ENCODE measurements at regions not wholly inside any gene's neighbourhood (a gene's known extent, or its start where the extent isn't known, plus 50 kb on each side); places are given as distances from the start of the nearest gene placed in this dataset.
"Not testable (repeated sequence)": the region's sequence is repeated elsewhere in the genome, so short reads cannot be mapped to it uniquely, and the experiment has no call there.

DNA sequence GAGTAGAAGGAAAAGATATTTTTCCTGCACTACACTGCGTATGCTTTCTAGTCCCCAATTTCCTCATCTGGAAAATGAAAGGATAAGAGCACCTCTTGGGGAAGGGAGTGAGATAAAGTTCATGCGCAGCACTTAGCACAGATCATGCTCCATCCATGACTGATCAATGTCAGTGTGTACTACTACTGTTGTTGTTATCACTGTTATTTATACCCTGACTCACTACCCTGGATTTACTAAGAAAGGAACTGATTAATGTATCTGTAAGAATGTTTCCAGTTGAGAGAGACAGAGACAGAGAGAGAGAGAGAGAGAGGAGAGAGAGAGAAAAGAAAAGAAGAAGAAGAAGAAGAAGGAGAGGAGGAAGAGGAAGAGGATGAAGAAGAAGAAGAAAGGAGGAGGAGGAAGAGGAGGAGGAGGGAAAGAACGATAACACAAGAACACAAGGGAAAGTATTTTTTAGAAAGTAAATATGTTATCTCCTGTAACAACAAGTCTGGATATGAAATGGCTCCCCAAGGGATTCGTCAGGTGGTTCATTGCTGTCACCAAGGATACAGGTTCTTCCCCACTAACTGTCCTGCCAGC is 212.2 kb upstream of the PROK2 start:
- DNase-seq: no peak

DNA sequence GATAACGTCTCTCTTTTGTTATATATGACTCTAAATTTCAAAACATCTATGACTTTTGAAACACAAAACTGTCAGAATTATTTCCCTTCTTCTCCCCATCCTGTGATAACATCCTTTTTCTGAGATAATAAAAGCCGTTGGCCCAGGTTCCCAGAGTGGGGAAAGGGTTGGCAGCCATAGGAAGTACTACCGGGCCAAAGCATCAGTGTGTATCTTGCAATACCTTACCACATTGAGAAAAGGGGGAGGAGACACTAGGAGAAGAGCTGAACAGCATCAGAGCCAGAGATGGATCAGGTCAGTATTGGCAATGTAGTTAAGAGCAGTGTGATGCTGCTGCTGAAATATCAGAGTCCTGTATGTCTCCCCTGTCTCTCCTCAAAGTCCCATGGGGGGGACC is 210.0 kb upstream of the PROK2 start:
- DNase-seq: no peak

DNA sequence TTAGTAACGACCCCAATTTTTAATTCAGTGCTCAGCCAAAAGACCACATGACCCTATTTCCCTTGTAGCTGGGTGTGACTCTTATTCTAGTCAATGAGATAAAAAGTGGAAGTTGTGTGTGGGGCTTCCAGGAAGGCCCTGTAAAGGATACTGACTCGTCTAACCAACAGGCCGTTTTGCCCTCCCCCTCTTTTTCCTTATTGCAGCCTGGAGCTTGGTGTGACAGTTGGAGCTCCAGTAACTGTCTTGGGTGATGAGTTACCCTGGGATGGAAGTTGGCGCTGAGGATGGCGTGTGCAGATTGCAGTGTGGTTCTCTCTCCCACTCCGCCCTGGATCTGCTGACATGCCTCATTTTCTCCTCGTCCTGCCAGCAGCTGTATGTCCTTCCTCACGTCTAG is 209.3 kb upstream of the PROK2 start:
- no peak for DNase-seq

DNA sequence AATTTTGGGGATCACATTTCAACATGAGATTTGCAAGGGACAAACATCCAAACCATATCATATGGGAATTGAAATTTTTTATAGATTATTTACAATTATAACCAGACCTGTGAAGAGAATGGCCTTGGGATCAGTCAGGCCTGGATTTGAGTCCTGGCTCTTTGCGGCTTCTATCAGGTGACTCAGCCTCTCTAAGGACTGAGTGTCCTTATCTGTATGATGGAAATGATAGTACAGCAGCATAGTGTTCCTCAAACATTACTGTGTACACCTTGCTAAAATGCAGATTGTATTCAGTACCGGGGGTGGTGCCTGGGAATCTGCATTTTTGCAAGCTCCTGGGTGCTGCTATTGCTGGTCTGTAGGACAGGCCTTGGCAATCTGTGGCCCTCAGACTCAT is 206.7 kb upstream of the PROK2 start:
- no peak for DNase-seq

DNA sequence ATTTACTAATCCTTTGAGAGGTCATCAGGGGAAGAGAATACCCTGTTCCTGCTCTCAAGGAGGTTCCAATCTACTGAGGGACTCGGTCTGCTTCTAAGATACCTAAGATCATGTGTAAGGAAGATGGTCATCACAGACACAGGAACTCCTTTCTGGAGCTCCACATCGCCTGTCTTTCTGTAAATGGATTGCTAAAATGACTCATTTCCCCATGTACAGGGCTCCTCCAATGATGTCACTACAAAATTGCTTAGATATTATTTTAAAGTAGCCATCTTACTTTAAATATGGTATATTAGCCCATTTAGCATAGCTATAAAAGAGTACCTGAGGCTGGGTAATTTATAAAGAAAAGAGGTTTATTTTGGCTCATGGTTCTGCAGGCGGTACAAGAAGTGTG is 206.1 kb upstream of the PROK2 start:
- DNase-seq: no peak

DNA sequence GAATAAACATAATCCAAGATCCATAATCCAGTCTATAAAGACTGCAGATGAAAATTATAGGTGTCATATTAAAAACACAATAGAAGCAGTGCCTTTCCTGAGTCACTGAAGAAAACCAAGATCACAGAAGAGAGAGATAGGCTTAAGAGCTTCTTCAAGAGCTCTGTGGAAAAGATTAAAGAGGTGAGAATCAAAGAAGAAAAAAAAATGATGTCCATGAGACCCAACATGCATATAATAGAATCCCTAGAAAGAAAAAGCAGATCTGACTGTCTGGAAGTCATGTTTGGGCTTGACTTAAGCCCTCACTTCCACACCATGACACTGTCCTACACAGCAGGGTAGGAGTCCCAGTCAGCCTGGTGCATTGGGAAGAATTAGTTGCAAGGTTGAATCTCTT is 205.6 kb upstream of the PROK2 start:
- DNase-seq: no peak

DNA sequence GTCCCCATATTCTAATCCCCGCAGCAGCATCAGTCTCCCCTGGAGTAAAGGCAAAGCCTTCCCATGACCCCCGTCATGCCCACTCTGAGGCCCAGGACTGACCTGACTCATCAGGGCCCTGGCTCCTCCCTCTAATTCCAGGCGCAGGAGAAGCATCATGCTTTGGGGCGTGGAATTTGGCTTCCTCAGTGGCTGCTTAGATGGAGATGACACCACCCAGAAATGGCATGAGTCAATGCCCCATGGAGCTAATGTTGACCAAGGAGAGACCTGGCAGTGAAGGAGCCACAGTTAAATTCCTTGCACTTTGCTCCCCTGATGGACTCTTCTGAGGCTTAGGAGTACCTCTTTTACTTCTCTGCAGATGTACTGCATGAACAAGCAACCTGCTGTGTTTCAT is 204.2 kb upstream of the PROK2 start:
- no peak for DNase-seq

DNA sequence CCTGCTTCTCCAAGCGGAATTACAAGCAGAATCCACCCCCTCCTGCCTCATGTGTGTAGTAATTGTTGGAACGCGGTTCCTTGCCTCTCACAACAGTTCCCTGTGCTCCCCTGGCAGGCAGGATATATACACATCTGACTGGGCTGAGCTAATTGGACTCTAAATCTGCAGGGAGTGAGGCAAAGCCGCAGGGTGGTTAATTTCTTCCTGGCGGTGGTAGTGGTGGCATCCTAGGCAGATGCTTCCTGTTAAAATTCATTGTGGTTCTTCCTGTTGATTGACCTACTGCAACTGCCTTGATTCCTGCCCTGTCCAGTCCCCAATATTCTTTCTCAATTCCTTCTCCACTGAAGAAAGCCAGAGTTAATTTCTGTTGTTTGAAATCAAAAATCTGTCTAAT is 202.9 kb upstream of the PROK2 start:
- DNase-seq: no peak

DNA sequence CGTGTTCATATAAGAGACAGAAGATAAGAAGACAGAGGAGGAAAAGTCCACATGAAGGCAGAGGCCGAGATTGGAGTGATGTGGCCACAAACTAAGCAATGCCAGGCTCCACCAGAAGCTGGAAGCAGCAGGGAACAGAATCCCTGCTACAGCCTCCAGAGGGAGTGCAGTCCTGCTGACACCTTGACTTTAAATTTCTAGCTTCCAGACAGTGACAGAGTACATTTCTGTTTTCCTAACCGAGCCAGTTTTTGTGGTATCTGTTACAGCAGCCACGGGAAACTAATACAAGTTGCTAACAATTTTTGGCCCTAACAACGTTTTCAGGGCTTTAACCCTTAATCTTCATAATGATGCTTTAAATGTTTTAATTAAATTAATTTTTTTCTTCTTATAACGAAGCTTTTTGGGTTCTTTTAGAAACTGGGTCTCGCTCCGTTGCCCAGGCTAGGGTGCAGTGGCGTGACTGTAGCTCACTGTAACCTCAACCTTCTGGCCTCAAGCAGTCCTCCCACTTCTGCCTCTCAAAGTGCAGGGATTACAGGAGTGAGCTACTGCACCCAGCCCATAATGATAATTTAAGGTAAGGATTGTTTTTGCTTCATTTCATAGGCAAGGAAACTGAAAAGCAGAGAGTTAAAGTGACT is 202.3 kb upstream of the PROK2 start:
- no peak for DNase-seq

DNA sequence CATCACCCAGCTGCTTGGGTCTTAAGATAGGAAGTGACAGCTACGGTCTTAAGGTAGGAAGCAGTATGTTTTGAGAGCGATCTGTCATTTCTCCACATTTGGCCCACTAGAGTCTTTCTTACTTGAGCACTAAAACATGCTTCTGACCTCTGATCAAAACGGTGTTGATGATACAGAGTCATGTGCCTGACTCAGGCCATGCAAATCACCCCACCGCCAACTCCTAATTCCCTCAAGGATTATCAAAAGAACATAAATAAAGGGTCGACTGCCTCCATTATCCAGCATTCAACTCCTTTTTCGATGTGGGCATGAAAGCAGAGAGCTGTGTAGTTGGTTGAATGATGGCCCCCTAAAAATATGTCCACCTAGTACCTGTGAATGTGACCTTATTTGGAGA is 201.7 kb upstream of the PROK2 start:
- no peak for DNase-seq

DNA sequence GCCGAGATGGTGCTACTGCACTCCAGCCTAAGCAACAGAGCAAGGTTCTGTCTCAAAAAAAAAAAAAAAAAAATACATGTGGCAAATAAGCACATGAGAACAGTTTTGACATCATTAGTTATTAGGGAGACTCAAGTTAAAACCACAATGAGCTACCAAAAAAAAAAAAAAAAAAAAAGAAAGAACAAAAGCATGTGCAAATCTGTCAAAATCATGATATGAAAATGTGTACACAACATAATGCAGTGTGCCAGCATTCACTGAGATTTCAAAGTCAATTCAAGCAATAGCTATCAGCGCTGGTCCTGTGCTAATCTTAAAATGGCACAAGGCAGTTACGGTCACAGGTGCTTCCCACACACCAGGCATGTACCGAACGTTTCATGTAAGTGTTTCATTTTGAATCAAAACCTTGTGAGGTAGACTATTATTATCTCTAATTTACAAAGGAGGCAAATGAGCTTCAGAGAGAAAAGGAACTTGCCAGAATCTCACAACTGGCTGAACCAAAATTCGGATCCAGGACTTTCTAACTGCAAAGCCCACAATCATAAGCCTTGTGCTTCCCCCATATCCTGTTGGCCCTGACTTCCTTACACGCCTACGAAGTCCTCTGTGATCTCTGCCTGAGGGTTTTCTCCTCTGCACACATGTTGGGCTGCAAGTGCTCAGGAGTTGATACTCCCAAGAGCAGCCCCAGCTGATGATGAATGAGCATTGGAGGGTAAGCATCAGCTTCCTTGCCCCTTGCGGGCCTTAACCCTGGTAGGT is 200.1 kb upstream of the PROK2 start:
- DNase-seq: no peak

DNA sequence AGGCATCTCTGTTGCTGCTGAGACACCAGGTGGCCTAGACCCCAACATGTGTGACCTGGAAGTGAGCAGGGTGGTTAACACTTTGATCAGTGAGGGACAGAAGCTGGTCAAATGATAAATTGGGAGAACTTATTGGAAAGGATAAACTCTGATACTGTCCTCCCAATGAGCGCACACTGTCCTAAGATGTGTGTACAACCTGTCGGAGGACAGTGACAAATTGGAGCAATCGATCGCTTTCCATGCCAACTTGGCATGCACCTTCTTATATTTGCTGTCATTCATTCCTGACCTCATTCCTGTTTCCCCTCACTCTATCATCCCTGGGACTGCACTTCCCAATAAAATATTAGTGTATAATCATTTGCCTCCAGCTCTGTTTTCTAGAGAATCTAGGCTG is 198.7 kb upstream of the PROK2 start:
- DNase-seq: no peak

DNA sequence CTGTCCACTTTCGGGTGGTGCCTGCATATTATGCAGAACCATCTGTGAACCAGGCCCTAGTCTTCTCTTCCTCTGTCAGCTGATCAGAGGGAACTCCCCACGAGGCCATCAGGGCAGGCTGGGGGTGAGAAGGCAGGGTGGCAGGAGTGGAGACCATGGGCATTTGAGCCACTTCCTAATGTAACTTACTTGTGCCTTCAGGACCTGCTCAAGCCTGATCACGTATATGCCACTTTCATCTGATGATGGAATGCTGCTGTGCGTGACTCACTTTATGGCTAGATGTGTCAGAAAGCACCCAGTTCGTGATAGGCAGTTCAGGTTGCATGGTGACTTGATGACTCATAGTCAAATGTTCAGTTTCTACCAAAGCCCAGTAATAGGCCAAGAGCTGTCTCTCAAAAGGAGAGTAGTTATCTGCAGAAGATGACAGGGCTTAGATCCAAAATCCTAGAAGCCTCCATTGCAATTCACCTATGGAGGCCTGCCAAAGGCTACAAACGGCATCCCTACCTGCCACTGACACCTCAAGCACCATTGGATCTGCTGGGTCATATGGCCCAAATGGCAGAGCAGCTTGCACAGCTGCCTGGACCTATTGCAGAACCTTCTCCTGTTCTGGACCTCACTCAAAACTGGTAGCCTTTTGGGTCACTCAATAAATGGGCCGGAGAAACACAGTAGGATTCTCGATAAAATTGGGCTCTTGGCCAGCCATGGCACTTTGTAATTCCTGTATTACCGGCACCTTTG is 197.7 kb upstream of the PROK2 start:
- not testable (repeated sequence) for DNase-seq

DNA sequence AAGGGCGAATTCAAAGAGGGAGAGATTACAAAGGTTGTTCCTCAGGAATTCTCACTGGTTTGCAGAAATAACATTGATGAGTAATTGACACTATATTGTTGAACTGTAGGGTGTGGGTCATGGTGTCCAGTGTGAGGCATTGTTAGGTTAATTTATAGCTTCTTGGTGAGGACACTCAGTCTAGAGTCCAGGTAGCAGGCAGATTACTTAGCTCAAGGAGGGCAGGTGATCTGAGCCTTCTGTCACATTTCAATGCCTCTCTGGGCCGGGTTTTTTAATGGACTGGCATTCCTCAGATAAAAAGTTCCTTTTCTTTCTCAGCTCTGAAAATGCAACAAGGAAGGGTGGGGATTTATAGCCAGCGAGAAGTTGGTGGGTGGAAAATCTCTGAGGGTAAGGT is 194.2 kb upstream of the PROK2 start:
- DNase-seq: no peak

DNA sequence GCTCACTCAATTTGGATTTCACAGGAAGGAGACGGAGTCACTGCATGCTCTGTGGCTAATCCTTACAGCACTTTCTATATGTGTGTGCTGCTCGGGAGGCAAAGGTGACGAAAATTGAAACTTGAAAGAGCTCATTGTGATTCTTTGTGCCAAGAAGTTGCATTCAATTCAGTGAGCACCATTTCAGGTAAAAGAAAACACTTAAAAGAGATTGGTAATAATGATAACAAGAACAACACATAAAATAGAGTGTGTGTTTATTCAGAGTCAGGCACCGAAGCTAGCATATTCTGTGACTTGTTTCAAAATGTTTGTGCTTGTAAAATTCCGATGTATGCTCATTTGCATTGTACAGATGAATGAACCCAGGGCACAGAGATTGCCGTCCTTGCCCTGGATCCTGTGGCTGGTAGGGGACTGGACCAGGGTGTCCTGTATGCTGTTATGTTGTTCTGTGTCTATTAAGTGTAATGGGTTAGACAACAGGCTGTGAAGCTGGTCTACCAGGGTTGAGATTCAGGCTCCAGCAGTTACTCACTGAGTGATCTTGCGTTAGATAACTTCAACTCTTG is 193.3 kb upstream of the PROK2 start:
- no peak for DNase-seq

DNA sequence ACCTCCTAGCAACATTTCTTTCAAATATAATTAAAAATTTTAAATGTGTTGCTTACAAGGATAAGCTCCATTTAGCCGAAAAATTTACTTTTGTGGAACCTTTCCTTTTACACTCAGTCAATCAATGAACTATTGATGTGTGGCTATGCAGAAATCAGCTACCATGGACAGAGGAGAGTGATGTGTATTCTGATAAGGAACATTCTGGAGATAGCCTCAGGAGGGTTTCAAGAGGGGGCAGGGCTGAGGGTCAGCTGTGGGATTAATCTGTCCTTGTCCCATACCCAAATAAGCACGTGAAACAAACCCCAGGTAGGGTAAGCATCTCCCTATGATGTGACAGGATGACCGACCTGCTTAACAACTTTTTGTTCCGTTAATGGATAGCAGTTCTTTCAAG is 192.6 kb upstream of the PROK2 start:
- DNase-seq: no peak

DNA sequence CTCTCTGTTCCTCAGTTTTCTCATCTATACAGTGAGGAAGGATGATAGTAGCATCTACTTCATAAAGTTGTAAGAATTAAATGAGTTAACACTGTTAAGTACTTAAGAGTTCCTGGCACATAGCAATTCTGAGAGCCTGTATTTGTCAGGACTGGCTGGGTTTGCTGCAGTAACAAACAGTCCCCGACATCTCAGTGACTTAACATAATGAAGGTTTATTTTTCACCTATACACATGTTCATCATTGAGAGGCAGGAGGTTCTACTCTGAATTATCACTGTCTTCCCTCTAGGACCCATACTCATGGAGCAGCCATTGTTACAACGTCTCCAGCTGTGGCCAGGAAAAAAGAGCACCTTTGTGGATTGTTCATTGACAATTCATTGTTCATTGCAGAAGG is 190.6 kb upstream of the PROK2 start:
- no peak for DNase-seq

DNA sequence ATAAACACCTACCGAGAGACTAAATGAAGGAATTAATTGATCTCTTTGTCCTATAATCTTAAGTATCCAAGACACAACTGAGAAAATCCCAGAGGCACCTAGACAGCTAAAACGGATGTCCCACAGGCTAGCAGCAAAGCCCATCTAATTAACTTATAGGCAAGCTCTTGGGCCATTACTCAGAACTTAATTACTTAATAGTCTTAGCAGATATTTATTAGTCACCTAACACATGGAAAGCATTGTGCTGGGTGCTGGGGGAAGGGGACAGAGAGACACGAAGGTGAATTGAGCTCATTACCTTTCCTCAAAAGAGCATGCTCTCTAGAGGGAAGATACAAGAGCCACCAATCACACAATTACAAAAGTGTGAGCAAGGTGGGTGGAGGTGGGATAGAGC is 189.8 kb upstream of the PROK2 start:
- no peak for DNase-seq

DNA sequence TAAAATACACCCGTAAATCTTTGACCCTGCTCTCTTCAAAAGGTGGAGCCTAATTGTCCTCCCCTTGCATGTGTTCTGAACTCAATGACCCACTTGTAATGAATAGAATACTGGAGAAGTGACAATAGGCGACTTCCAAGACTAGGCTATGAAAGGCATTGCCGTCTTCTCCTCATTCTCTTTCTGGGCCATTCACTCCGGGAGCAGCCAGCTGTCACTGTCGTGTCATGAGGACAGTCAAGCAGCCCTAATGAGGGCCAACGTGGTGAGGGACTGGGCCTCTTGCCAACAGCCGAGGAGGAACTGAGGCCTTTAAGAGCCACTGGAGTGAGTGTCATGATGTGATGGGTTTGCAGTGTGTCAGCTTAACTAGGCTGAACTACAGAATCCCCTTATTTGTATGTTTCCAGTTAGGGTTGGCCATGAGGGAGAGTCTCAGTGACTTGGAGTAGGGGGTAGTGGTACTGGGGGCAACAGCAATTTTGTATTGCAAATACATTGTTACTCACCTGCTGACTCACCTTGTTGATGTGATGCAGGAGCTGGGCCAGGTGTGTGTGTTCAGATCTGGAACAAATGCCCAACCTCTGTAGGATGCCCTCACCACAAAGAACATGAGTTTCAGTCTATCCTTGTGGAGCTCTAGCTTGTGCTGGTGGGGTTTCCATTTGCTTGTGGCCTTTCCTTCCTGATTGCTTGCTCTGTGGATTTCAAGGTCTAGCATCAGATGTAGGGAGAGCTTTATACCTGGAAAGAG is 188.5 kb upstream of the PROK2 start:
- DNase-seq: no peak

DNA sequence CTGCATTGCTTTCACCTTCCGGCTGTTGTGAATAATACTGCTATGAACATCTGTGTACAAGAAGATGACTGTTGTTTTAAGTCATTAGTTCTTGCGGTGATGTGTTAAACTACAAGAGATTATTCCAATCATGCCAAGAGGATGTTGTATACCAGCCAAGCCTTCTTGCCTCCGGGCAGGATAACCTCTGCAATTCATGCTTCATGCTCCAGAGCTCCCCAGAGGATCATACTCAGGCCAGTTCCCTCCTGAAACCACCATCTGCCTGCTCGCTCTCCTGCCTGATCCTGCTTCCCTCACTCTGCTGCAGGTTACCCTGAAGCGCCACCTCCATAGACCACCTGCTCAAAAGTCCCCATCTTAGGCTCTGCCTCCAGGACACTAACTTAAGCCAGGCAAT is 187.1 kb upstream of the PROK2 start:
- no peak for DNase-seq

DNA sequence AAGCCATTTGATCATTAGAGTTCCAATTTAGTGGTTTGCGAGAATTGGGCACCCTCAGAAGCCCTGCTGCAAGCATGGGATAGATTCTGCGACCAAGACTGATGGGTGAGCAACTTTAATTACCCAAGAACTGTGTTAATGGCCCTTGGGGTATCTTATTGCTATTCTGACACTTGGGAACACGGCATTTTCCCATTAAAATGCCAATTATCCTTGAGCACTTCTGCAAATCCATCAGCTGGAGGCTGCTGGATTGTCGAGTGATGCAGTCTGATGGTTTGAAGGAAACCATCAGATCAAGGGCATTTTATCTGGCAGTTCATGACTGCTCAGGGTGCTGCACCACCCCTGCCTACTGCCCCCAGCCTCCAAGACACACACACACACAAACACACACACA is 183.6 kb upstream of the PROK2 start:
- no peak for DNase-seq

DNA sequence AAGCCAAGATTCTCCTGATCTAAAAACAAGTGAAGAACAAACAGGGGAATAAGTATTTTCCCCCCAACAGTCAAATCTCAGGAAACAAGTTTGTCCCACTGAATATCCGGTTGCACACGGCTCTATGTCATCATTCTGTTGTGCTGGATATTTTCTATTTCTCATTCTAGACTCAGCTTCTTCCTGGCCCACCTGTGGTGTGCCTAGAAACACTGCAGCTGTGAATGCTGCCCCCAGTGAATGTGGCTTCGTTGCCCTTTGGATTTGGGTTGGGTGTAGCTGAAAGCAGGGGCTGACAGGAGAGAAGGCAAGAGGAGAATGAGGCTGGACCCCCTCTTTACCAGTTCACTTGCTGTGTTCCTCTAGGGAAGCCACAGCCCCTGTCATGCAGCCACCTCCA is 181.2 kb upstream of the PROK2 start:
- no peak for DNase-seq

DNA sequence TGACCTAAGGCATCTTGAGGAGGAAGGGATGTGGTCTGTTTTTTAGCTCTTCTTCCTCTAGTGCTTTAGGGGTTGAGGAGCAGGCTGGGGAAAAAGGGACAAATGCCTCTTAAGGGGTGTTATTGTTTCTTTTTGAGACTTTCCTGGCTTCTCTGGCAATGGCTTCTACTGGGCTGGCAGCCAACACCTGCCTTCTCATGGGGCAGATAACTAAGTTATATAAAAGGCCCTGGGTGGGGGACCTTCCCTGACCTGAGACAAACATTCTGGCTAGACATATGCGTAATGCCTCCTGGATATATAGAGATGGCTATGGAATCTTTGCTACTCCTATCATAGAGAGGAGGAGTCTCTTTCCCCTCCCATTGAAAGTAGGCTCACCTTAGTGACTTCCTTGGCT is 179.2 kb upstream of the PROK2 start:
- DNase-seq: no peak

Data from activated CD4-positive, alpha-beta T cell treated with anti-CD3 and anti-CD28 coated beads, Interleukin-2, amount 50 U/mL, for 1 hour (primary cell).